WTC11 (cell line): ENCODE measurements at regions not wholly inside any gene's neighbourhood (a gene's known extent, or its start where the extent isn't known, plus 50 kb on each side); places are given as distances from the start of the nearest gene placed in this dataset.

Experiments
- ATF3 ChIP-seq: sonication (generic); formaldehyde crosslinking; conservative IDR thresholded peaks from 2 replicates; pipeline ENCODE4 v1.8.1; 2022; ENCODE audit warnings: mild to moderate bottlenecking, missing genetic modification reagents
- CTCF ChIP-seq: fragments of 200-600 bp; IDR thresholded peaks from 2 replicates; pipeline ENCODE4 v1.8.0; 2022; ENCODE audit warnings: antibody characterized with exemption
- FOXK1 ChIP-seq: sonication (generic); formaldehyde crosslinking; IDR thresholded peaks from 2 replicates; pipeline ENCODE4 v1.8.0; 2022; ENCODE audit warnings: mild to moderate bottlenecking, moderate library complexity, missing genetic modification reagents
- GTF2I ChIP-seq: fragments of 250-450 bp; sonication (Bioruptor Pico); conservative IDR thresholded peaks from 2 replicates; pipeline ENCODE4 v1.4.0; 2021; ENCODE audit warnings: mild to moderate bottlenecking
- JUN ChIP-seq: sonication (generic); formaldehyde crosslinking; IDR thresholded peaks from 2 replicates; pipeline ENCODE4 v1.8.0; 2023; ENCODE audit warnings: mild to moderate bottlenecking, missing genetic modification reagents
- KAT7 ChIP-seq: sonication (generic); formaldehyde crosslinking; IDR thresholded peaks from 2 replicates; pipeline ENCODE4 v1.8.1; 2023; ENCODE audit warnings: missing genetic modification reagents, mild to moderate bottlenecking, borderline replicate concordance
- MAX ChIP-seq: sonication (generic); formaldehyde crosslinking; IDR thresholded peaks from 2 replicates; pipeline ENCODE4 v1.8.0; 2022; ENCODE audit warnings: mild to moderate bottlenecking, missing genetic modification reagents
- NFYB ChIP-seq: sonication (generic); formaldehyde crosslinking; conservative IDR thresholded peaks from 2 replicates; pipeline ENCODE4 v1.8.0; 2022; ENCODE audit warnings: low read depth, missing genetic modification reagents
- NR1H2 ChIP-seq: sonication (generic); formaldehyde crosslinking; IDR thresholded peaks from 2 replicates; pipeline ENCODE4 v1.9.0; 2021; ENCODE audit warnings: mild to moderate bottlenecking, moderate library complexity, missing genetic modification reagents
- TCF7 ChIP-seq: sonication (generic); formaldehyde crosslinking; IDR thresholded peaks from 2 replicates; pipeline ENCODE4 v1.8.0; 2022; ENCODE audit warnings: mild to moderate bottlenecking, low read depth, missing genetic modification reagents, moderate library complexity
- USF1 ChIP-seq: sonication (generic); formaldehyde crosslinking; IDR thresholded peaks from 2 replicates; pipeline ENCODE4 v1.8.0; 2022; ENCODE audit warnings: mild to moderate bottlenecking, missing genetic modification reagents
- ZBTB21 ChIP-seq: sonication (generic); formaldehyde crosslinking; IDR thresholded peaks from 2 replicates; pipeline ENCODE4 v1.8.1; 2023; ENCODE audit warnings: mild to moderate bottlenecking, missing genetic modification reagents, borderline replicate concordance
- ZNF121 ChIP-seq: sonication (generic); formaldehyde crosslinking; IDR thresholded peaks from 2 replicates; pipeline ENCODE4 v1.8.0; 2023; ENCODE audit warnings: missing genetic modification reagents
- ZNF512 ChIP-seq: sonication (generic); formaldehyde crosslinking; IDR thresholded peaks from 2 replicates; pipeline ENCODE4 v1.8.1; 2022; ENCODE audit warnings: missing genetic modification reagents, borderline replicate concordance

- no peak for TF ChIP-seq NFYB (CRISPR knock-in tag)
- TF ChIP-seq CTCF, result no peak
- TF ChIP-seq ZNF512, result no peak
- TF ChIP-seq MAX (CRISPR knock-in tag), result no peak
- no peak for TF ChIP-seq ZBTB21
- no peak for TF ChIP-seq FOXK1 (CRISPR knock-in tag)
- no peak for TF ChIP-seq GTF2I (CRISPR knock-in tag)
- TF ChIP-seq ZNF121 (CRISPR knock-in tag), result no peak
- TF ChIP-seq TCF7, result no peak
- no peak for TF ChIP-seq USF1 (CRISPR knock-in tag)
- no peak for TF ChIP-seq ATF3 (CRISPR knock-in tag)
- no peak for TF ChIP-seq JUN
- TF ChIP-seq KAT7 (CRISPR knock-in tag), result no peak
- no peak for TF ChIP-seq NR1H2 (CRISPR knock-in tag)
These were observed 256.2 kb downstream of the TRAM1L1 start for GRCh38 chr4:116829187-116829586.
